OCI-LY3 (cell line): ENCODE measurements at regions not wholly inside any gene's neighbourhood (a gene's known extent, or its start where the extent isn't known, plus 50 kb on each side); places are given as distances from the start of the nearest gene placed in this dataset.

Experiments
- H2AFZ ChIP-seq: fragments of 200-600, 300-600 bp; shearing (Covaris generic); 2 replicates; pipeline ENCODE4 v1.6.0; 2014; ENCODE audit warnings: antibody characterized with exemption, low read depth, low read length
- H3K27ac ChIP-seq: fragments of 200-600, 300-600 bp; sonication (generic); 2 replicates; pipeline ENCODE4 v1.5.1; 2014; ENCODE audit warnings: mild to moderate bottlenecking, low read length, moderate library complexity, mixed read lengths
- H3K27me3 ChIP-seq: fragments of 200-600, 300-600 bp; sonication (generic); 2 replicates; pipeline ENCODE4 v1.6.1; 2014; ENCODE audit warnings: low read depth, low read length, mixed read lengths
- H3K36me3 ChIP-seq: fragments of 200-600, 300-600 bp; sonication (generic); replicated peaks from 2 replicates; pipeline ENCODE3; 2014; ENCODE audit warnings: low read depth, low read length, mixed read lengths
- H3K4me1 ChIP-seq: fragments of 300-600, 200-600 bp; sonication (generic); 2 replicates; pipeline ENCODE4 v1.6.1; 2014; ENCODE audit warnings: low read length, mixed read lengths
- H3K4me2 ChIP-seq: fragments of 200-600, 300-600 bp; sonication (generic); 2 replicates; pipeline ENCODE4 v1.6.1; 2014; ENCODE audit warnings: low read length, mixed read lengths
- H3K4me3 ChIP-seq: fragments of 300-600, 200-600 bp; sonication (generic); 2 replicates; pipeline ENCODE4 v1.5.1; 2014; ENCODE audit warnings: antibody characterized with exemption, mild to moderate bottlenecking, low read length, moderate library complexity
- H3K79me2 ChIP-seq: fragments of 300-600, 200-600 bp; shearing (Covaris generic); 2 replicates; pipeline ENCODE4 v1.6.1; 2014; ENCODE audit warnings: mild to moderate bottlenecking, low read length, mixed read lengths
- H3K9ac ChIP-seq: fragments of 300-600, 200-600 bp; shearing (Covaris generic); 2 replicates; pipeline ENCODE4 v1.6.0; 2014; ENCODE audit warnings: mild to moderate bottlenecking, low read length, moderate library complexity
- H3K9me3 ChIP-seq: fragments of 200-600, 300-600 bp; shearing (Covaris generic); 2 replicates; pipeline ENCODE4 v1.6.1; 2014; ENCODE audit warnings: low read length, mixed read lengths; ENCODE audit not compliant: insufficient read depth
- H4K20me1 ChIP-seq: fragments of 200-600, 300-600 bp; sonication (generic); 2 replicates; pipeline ENCODE4 v1.6.1; 2016; ENCODE audit warnings: low read length, mixed read lengths; ENCODE audit not compliant: insufficient read depth
- CTCF ChIP-seq: fragments of 200-600, 300-600 bp; sonication (generic); IDR thresholded peaks from 2 replicates; pipeline ENCODE4 v1.5.1; 2014; ENCODE audit warnings: antibody characterized with exemption, low read length, low read depth
- EZH2phosphoT487 ChIP-seq: fragments of 200-600 bp; shearing (Covaris generic); IDR thresholded peaks from 2 replicates; pipeline ENCODE4 v1.6.1; 2018; ENCODE audit warnings: antibody characterized with exemption, mixed run types, low read depth

- H3K36me3 ChIP-seq = no peaks in the 10 kb centered on the region
- no peak overlapping the region for H3K27ac ChIP-seq
- H3K27me3 ChIP-seq = no peaks in the 10 kb centered on the region
- H3K9ac ChIP-seq = no peak overlapping the region
- H3K4me1 ChIP-seq = no peaks in the 10 kb centered on the region; the same call in 1 of the 2 replicates
- H3K4me2 ChIP-seq = no peak overlapping the region
- H2AFZ ChIP-seq = no peak overlapping the region
- TF ChIP-seq CTCF (no peak), EZH2phosphoT487 (no peak)
- no peaks in the 10 kb centered on the region for H3K9me3 ChIP-seq
- no peaks in the 10 kb centered on the region for H3K79me2 ChIP-seq
- no peak overlapping the region for H3K4me3 ChIP-seq
- H4K20me1 ChIP-seq = no peaks in the 10 kb centered on the region
These were observed 110.4 kb upstream of the MAGI3 start for GRCh38 chr1:113279776-113280391.

- Histone ChIP-seq H3K79me2 (no peaks in the 10 kb centered on the region), H3K4me3 (no peak overlapping the region), H4K20me1 (no peaks in the 10 kb centered on the region), H3K9ac (no peak overlapping the region), H3K4me1 (no peaks in the 10 kb centered on the region), H3K9me3 (no peaks in the 10 kb centered on the region), H3K4me2 (no peak overlapping the region), H3K27me3 (no peaks in the 10 kb centered on the region), H3K27ac (no peak overlapping the region), H3K36me3 (no peaks in the 10 kb centered on the region), H2AFZ (no peak overlapping the region)
- TF ChIP-seq CTCF = no peak
- TF ChIP-seq EZH2phosphoT487 = no peak
These were observed 109.7 kb upstream of the MAGI3 start for GRCh38 chr1:113280581-113280980.

- Histone ChIP-seq H3K27ac (no peak overlapping the region), H2AFZ (no peak overlapping the region), H3K9me3 (no peaks in the 10 kb centered on the region), H3K79me2 (no peaks in the 10 kb centered on the region), H3K27me3 (no peaks in the 10 kb centered on the region), H3K4me1 (no peaks in the 10 kb centered on the region), H3K4me2 (no peak overlapping the region), H3K4me3 (no peak overlapping the region), H3K9ac (no peak overlapping the region), H3K36me3 (no peaks in the 10 kb centered on the region), H4K20me1 (no peaks in the 10 kb centered on the region)
- TF ChIP-seq CTCF = no peak
- no peak for TF ChIP-seq EZH2phosphoT487
These were observed 108.8 kb upstream of the MAGI3 start for GRCh38 chr1:113281550-113281949.

- TF ChIP-seq CTCF (no peak), EZH2phosphoT487 (no peak)
- no peak overlapping the region for H2AFZ ChIP-seq
- H3K27ac ChIP-seq = no peak overlapping the region
- H3K79me2 ChIP-seq = no peaks in the 10 kb centered on the region
- H4K20me1 ChIP-seq = no peaks in the 10 kb centered on the region
- H3K36me3 ChIP-seq = no peaks in the 10 kb centered on the region
- H3K9ac ChIP-seq = no peak overlapping the region
- H3K27me3 ChIP-seq = no peaks in the 10 kb centered on the region
- no peak overlapping the region for H3K4me2 ChIP-seq
- no peaks in the 10 kb centered on the region for H3K4me1 ChIP-seq
- H3K4me3 ChIP-seq = no peak overlapping the region
- no peaks in the 10 kb centered on the region for H3K9me3 ChIP-seq
These were observed 108.1 kb upstream of the MAGI3 start for GRCh38 chr1:113282008-113282892.
